H9 (cell line): ENCODE measurements at regions not wholly inside any gene's neighbourhood (a gene's known extent, or its start where the extent isn't known, plus 50 kb on each side); places are given as distances from the start of the nearest gene placed in this dataset.

ENCODE experiments used
- DNase-seq: peaks from one replicate; pipeline ENCODE4 v3.0.0-alpha.2; 2017
- H2AFZ ChIP-seq: one replicate; pipeline ENCODE4 v1.6.1; 2013; ENCODE audit warnings: mild to moderate bottlenecking, low read length, control low read depth, moderate library complexity
- H2AK5ac ChIP-seq: 2 replicates; pipeline ENCODE4 v1.6.1; 2013; ENCODE audit warnings: low read length, control low read depth, mixed read lengths; ENCODE audit not compliant: insufficient read length
- H2BK120ac ChIP-seq: one replicate; pipeline ENCODE4 v1.6.1; 2013; ENCODE audit warnings: low read depth, mild to moderate bottlenecking, low read length, control low read depth, inconsistent platforms; ENCODE audit not compliant: poor library complexity, severe bottlenecking
- H2BK12ac ChIP-seq: 2 replicates; pipeline ENCODE4 v1.6.1; 2013; ENCODE audit warnings: low read length, control low read depth, mixed read lengths, low read depth; ENCODE audit not compliant: insufficient read length
- H2BK15ac ChIP-seq: 2 replicates; pipeline ENCODE4 v1.6.1; 2013; ENCODE audit warnings: low read depth, low read length, control low read depth
- H2BK20ac ChIP-seq: one replicate; pipeline ENCODE4 v1.6.1; 2013; ENCODE audit warnings: low read depth, mild to moderate bottlenecking, low read length, control low read depth, inconsistent platforms; ENCODE audit not compliant: poor library complexity, severe bottlenecking
- H2BK5ac ChIP-seq: 2 replicates; pipeline ENCODE4 v1.6.1; 2013; ENCODE audit warnings: low read length, control low read depth, mixed read lengths; ENCODE audit not compliant: insufficient read length
- H3K14ac ChIP-seq: 2 replicates; pipeline ENCODE4 v1.6.1; 2013; ENCODE audit warnings: low read length, control low read depth; ENCODE audit not compliant: insufficient read depth
- H3K18ac ChIP-seq: 2 replicates; pipeline ENCODE4 v1.6.1; 2013; ENCODE audit warnings: low read depth, mild to moderate bottlenecking, mixed read lengths, low read length, control low read depth; ENCODE audit not compliant: insufficient read length
- H3K23ac ChIP-seq: 2 replicates; pipeline ENCODE4 v1.6.1; 2013; ENCODE audit warnings: low read length, control low read depth, mixed read lengths, low read depth; ENCODE audit not compliant: insufficient read length
- H3K23me2 ChIP-seq: 2 replicates; pipeline ENCODE4 v1.6.1; 2013; ENCODE audit warnings: low read depth, mild to moderate bottlenecking, mixed read lengths, low read length, control low read depth; ENCODE audit not compliant: insufficient read length, poor library complexity, severe bottlenecking
- H3K27ac ChIP-seq: 2 replicates; pipeline ENCODE4 v1.5.1; 2013; ENCODE audit warnings: low read length, control low read depth, mixed read lengths, low read depth; ENCODE audit not compliant: insufficient read length
- H3K27me3 ChIP-seq: 2 replicates; pipeline ENCODE4 v1.6.1; 2013; ENCODE audit warnings: low read length, control low read depth, inconsistent platforms; ENCODE audit not compliant: insufficient read depth
- H3K4ac ChIP-seq: 2 replicates; pipeline ENCODE4 v1.6.1; 2013; ENCODE audit warnings: low read depth, mild to moderate bottlenecking, control low read depth, inconsistent platforms, low read length, moderate library complexity
- H3K4me1 ChIP-seq: 2 replicates; pipeline ENCODE4 v1.6.1; 2013; ENCODE audit warnings: low read length, control low read depth, inconsistent platforms; ENCODE audit not compliant: insufficient read depth
- H3K4me2 ChIP-seq: 2 replicates; pipeline ENCODE4 v1.6.1; 2013; ENCODE audit warnings: low read length, control low read depth, mixed read lengths; ENCODE audit not compliant: insufficient read length, insufficient read depth
- H3K56ac ChIP-seq: 2 replicates; pipeline ENCODE4 v1.6.1; 2013; ENCODE audit warnings: low read depth, mild to moderate bottlenecking, mixed read lengths, low read length, control low read depth; ENCODE audit not compliant: insufficient read length
- H3K79me1 ChIP-seq: 2 replicates; pipeline ENCODE4 v1.6.1; 2013; ENCODE audit warnings: low read depth, mild to moderate bottlenecking, moderate library complexity, low read length, control low read depth, inconsistent platforms; ENCODE audit not compliant: insufficient read depth, poor library complexity, severe bottlenecking
- H3K79me2 ChIP-seq: 2 replicates; pipeline ENCODE4 v1.6.1; 2013; ENCODE audit warnings: low read length, control low read depth, inconsistent platforms; ENCODE audit not compliant: insufficient read depth
- H3K9ac ChIP-seq: 2 replicates; pipeline ENCODE4 v1.6.1; 2013; ENCODE audit warnings: low read length, control low read depth, mixed read lengths; ENCODE audit not compliant: insufficient read length; ENCODE audit errors: extremely low read depth
- H3K9me3 ChIP-seq: one replicate; pipeline ENCODE4 v1.6.1; 2013; ENCODE audit warnings: low read depth, low read length, inconsistent platforms; ENCODE audit not compliant: control insufficient read depth
- H3T11ph ChIP-seq: one replicate; pipeline ENCODE4 v1.6.1; 2013; ENCODE audit warnings: mild to moderate bottlenecking, low read length, control low read depth, inconsistent platforms
- H4K20me1 ChIP-seq: one replicate; pipeline ENCODE4 v1.6.1; 2013; ENCODE audit not compliant: control insufficient read depth, insufficient read length, insufficient read depth
- H4K5ac ChIP-seq: 2 replicates; pipeline ENCODE4 v1.6.1; 2013; ENCODE audit warnings: low read depth, mild to moderate bottlenecking, mixed read lengths, low read length, control low read depth; ENCODE audit not compliant: insufficient read length
- H4K8ac ChIP-seq: replicated peaks from 2 replicates; pipeline ENCODE4 v1.6.1; 2013; ENCODE audit warnings: low read length, control low read depth, mixed read lengths, low read depth; ENCODE audit not compliant: insufficient read length
- H4K91ac ChIP-seq: 2 replicates; pipeline ENCODE4 v1.6.1; 2013; ENCODE audit warnings: low read depth, mild to moderate bottlenecking, moderate library complexity, mixed read lengths, low read length, control low read depth; ENCODE audit not compliant: insufficient read length
- H3K27ac Mint-ChIP-seq, 3 experiments: 2 replicates in 2 of 3; 3 replicates in 1 of 3; pipeline ENCODE4 v1.8.0; 2020 to 2021; ENCODE audit warnings: mixed read lengths in 3 of 3, mild to moderate bottlenecking in 1 of 3, moderate library complexity in 1 of 3
- H3K27me3 Mint-ChIP-seq: 2 replicates; pipeline ENCODE4 v1.8.0; 2021; ENCODE audit warnings: low read depth, mild to moderate bottlenecking, moderate library complexity, mixed read lengths
- H3K36me3 Mint-ChIP-seq, 3 experiments: 2 replicates in 2 of 3; 3 replicates in 1 of 3; pipeline ENCODE4 v1.8.0; 2020 to 2021; ENCODE audit warnings: low read depth in 3 of 3, mixed read lengths in 3 of 3; ENCODE audit not compliant: insufficient read depth in 1 of 3
- H3K4me1 Mint-ChIP-seq, 2 experiments: 2 replicates each; pipeline ENCODE4 v1.8.0; 2020; ENCODE audit warnings: mixed read lengths in 2 of 2
- H3K4me3 Mint-ChIP-seq, 2 experiments: 2 replicates in 1 of 2; 3 replicates in 1 of 2; pipeline ENCODE4 v1.8.0; 2020 to 2021; ENCODE audit warnings: mild to moderate bottlenecking in 2 of 2, mixed read lengths in 2 of 2, moderate library complexity in 1 of 2
- H3K9me3 Mint-ChIP-seq, 2 experiments: 2 replicates in 1 of 2; 3 replicates in 1 of 2; pipeline ENCODE4 v1.8.0; 2020; ENCODE audit warnings: mild to moderate bottlenecking in 2 of 2, mixed read lengths in 2 of 2, moderate library complexity in 1 of 2
- CTCF ChIP-seq: fragments of 200-600 bp; sonication (generic); conservative IDR thresholded peaks from 3 replicates; pipeline ENCODE4 v1.8.0; 2021; ENCODE audit warnings: antibody characterized with exemption, mild to moderate bottlenecking
- WGBS: extraction: QIAGEN DNeasy Blood & Tissue Kit; methylation state at CpG from one replicate; pipeline ENCODE4 v1.1.7; 2013; ENCODE audit warnings: missing lambda C conversion rate, low lambda C conversion rate, mixed read lengths; ENCODE audit not compliant: insufficient read length; ENCODE audit errors: extremely low coverage; 5-methylcytosine and 5-hydroxymethylcytosine counted together

GRCh38 chr18:2100694-2101213, 470.6 kb downstream of the METTL4 start:
- H3K79me1 ChIP-seq = no peaks in the 10 kb centered on the region
- no peak overlapping the region for H3K23ac ChIP-seq
- Mint-ChIP-seq H3K27ac (no peak overlapping the region), H3K4me3 (no peak overlapping the region), H3K4me1 (peaks cover 2 to 8% of the 10 kb centered on the region in 2 experiments; a peak in 2 of 4 replicates), H3K36me3 (no peaks in the 10 kb centered on the region; a peak in 2 of 7 replicates), H3K9me3 (peaks cover 2 to 3% of the 10 kb centered on the region in 2 experiments; a peak in 2 of 5 replicates), H3K27me3 (no peaks in the 10 kb centered on the region)
- no peaks in the 10 kb centered on the region for H3K27me3 ChIP-seq
- H3K4me1 ChIP-seq = no peaks in the 10 kb centered on the region
- H3K27ac ChIP-seq = no peak overlapping the region
- DNase-seq = no peak
- H3K4ac ChIP-seq = no peak overlapping the region
- H4K20me1 ChIP-seq = no peaks in the 10 kb centered on the region
- no peak overlapping the region for H3K14ac ChIP-seq
- H3T11ph ChIP-seq = no peak overlapping the region
- H3K18ac ChIP-seq = no peak overlapping the region
- H3K79me2 ChIP-seq = no peaks in the 10 kb centered on the region
- H2BK5ac ChIP-seq = no peak overlapping the region
- no peak overlapping the region for H2AFZ ChIP-seq
- H2BK12ac ChIP-seq = no peak overlapping the region
- no peak overlapping the region for H4K91ac ChIP-seq
- no peaks in the 10 kb centered on the region for H3K9me3 ChIP-seq
- H3K9ac ChIP-seq = no peak overlapping the region
- no peak for TF ChIP-seq CTCF
- H3K56ac ChIP-seq = no peak overlapping the region
- H2AK5ac ChIP-seq = no peak overlapping the region
- H2BK120ac ChIP-seq = no peak overlapping the region
- H2BK15ac ChIP-seq = no peak overlapping the region
- H3K4me2 ChIP-seq = no peak overlapping the region
- H4K8ac ChIP-seq = no peak overlapping the region
- H2BK20ac ChIP-seq = no peak overlapping the region
- H4K5ac ChIP-seq = no peak overlapping the region
- WGBS = no CpG with 5 or more reads among the region's 1 CpG
- no peaks in the 10 kb centered on the region for H3K23me2 ChIP-seq
